PC-9 (cell line): ENCODE measurements at regions not wholly inside any gene's neighbourhood (a gene's known extent, or its start where the extent isn't known, plus 50 kb on each side); places are given as distances from the start of the nearest gene placed in this dataset.

Experiments
- BruUV-seq: library from RNA; stranded (reverse); fragments of 400-500 nt; replicated peaks from 2 replicates; lab custom pipeline; 2021; lab: Mats Ljungman, UMichigan
- CTCF ChIA-PET: fragments of 300-600 bp; sonication (Branson Sonifier 250); formaldehyde crosslinking; loops from one replicate; lab custom pipeline; 2022; ENCODE audit warnings: antibody characterized with exemption; lab: Charles Lee
- POLR2A ChIA-PET: fragments of 300-600 bp; sonication (Branson Sonifier 250); formaldehyde crosslinking; loops from one replicate; lab custom pipeline; 2022; ENCODE audit warnings: antibody characterized with exemption; ENCODE audit not compliant: unreplicated experiment; lab: Charles Lee
- DNase-seq, 2 experiments: peaks; one replicate each; pipeline versions ENCODE4 v3.0.0 to v3.0.0-alpha.2; 2015 to 2022; ENCODE audit warnings: mixed read lengths in 1 of 2
- H2AFZ ChIP-seq: fragments of 200-600 bp; sonication (generic); 2 replicates; pipeline ENCODE4 v1.8.1; 2017; ENCODE audit warnings: antibody characterized with exemption
- H3F3A ChIP-seq: fragments of 200-600 bp; sonication (generic); 2 replicates; pipeline ENCODE4 v1.8.1; 2017; ENCODE audit warnings: antibody characterized with exemption, mild to moderate bottlenecking, low read depth; ENCODE audit not compliant: insufficient read depth
- H3K27ac ChIP-seq: fragments of 200-600 bp; sonication (generic); 2 replicates; pipeline ENCODE4 v1.6.1; 2016; ENCODE audit warnings: mixed run types
- H3K27me3 ChIP-seq: fragments of 200-600 bp; sonication (generic); 2 replicates; pipeline ENCODE4 v1.6.1; 2016; ENCODE audit warnings: low read depth, mixed run types; ENCODE audit not compliant: insufficient read depth
- H3K36me3 ChIP-seq: fragments of 200-600 bp; sonication (generic); 2 replicates; pipeline ENCODE4 v1.6.1; 2016; ENCODE audit warnings: low read depth, mixed run types
- H3K4me1 ChIP-seq: fragments of 200-600 bp; sonication (generic); replicated peaks from 2 replicates; pipeline ENCODE4 v1.6.1; 2016; ENCODE audit warnings: mixed run types; ENCODE audit not compliant: insufficient read depth
- H3K4me2 ChIP-seq: fragments of 200-600 bp; sonication (generic); 2 replicates; pipeline ENCODE4 v1.6.1; 2017; ENCODE audit warnings: mixed run types
- H3K4me3 ChIP-seq: fragments of 200-600 bp; sonication (generic); 2 replicates; pipeline ENCODE4 v1.6.1; 2016; ENCODE audit warnings: mixed run types
- H3K79me2 ChIP-seq: fragments of 200-600 bp; sonication (generic); 2 replicates; pipeline ENCODE4 v1.6.1; 2017; ENCODE audit warnings: low read depth, mixed run types
- H3K9me2 ChIP-seq: fragments of 200-600 bp; sonication (generic); 2 replicates; pipeline ENCODE4 v1.8.1; 2017; ENCODE audit warnings: mild to moderate bottlenecking; ENCODE audit not compliant: insufficient read depth
- H3K9me3 ChIP-seq: fragments of 200-600 bp; sonication (generic); 2 replicates; pipeline ENCODE4 v1.8.1; 2016; ENCODE audit warnings: low read depth; ENCODE audit not compliant: insufficient read depth
- H4K20me1 ChIP-seq: fragments of 200-600 bp; sonication (generic); 2 replicates; pipeline ENCODE4 v1.8.1; 2017; ENCODE audit not compliant: insufficient read depth
- EZH2 ChIP-seq: fragments of 200-600 bp; sonication (generic); IDR thresholded peaks from 2 replicates; pipeline ENCODE4 v1.8.0; 2017; ENCODE audit warnings: antibody characterized with exemption, low read depth
- intact Hi-C: fragments of 100-400 bp; cut with micrococcal nuclease; formaldehyde crosslinking; loops from one replicate; pipeline ENCODE4 v1.10.0; 2022; ENCODE audit not compliant: unreplicated experiment
- TF ChIP-seq, protein P1 (sequence below): fragments of 200-600 bp; sonication (generic); conservative IDR thresholded peaks from 2 replicates; pipeline ENCODE4 v1.6.1; 2017; ENCODE audit warnings: mixed run types, antibody characterized with exemption, mild to moderate bottlenecking, moderate library complexity

DNA sequence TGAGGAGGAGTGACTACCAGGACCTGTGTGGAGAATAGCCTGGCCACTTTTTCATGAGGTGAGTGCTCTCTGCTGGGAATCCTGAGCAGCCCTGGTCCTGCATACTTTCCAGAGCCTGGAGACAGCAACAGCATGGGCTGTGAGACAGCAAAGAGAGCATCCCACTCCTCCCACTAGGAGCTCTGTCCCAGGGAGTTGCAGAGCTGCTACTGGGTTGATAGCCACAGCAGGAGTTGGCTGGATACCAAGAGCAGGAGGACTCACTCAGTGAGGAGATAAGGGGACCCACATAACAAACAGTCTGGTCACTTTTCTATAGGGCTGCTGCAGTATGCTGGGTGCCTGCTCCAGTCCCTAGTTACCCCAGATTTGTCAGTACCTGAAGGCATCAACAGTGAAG is 439.3 kb upstream of the CDH8 start:
- TF ChIP-seq, protein P1, sequence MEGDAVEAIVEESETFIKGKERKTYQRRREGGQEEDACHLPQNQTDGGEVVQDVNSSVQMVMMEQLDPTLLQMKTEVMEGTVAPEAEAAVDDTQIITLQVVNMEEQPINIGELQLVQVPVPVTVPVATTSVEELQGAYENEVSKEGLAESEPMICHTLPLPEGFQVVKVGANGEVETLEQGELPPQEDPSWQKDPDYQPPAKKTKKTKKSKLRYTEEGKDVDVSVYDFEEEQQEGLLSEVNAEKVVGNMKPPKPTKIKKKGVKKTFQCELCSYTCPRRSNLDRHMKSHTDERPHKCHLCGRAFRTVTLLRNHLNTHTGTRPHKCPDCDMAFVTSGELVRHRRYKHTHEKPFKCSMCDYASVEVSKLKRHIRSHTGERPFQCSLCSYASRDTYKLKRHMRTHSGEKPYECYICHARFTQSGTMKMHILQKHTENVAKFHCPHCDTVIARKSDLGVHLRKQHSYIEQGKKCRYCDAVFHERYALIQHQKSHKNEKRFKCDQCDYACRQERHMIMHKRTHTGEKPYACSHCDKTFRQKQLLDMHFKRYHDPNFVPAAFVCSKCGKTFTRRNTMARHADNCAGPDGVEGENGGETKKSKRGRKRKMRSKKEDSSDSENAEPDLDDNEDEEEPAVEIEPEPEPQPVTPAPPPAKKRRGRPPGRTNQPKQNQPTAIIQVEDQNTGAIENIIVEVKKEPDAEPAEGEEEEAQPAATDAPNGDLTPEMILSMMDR = no peak
- no peak for TF ChIP-seq EZH2
- no TSS peak for BruUV-seq
- ChIA-PET CTCF (no interaction called here), POLR2A (no interaction called here)
- H3K27ac ChIP-seq = no peak overlapping the region
- intact Hi-C loops = no loop called here
- no peaks in the 10 kb centered on the region for H3K4me1 ChIP-seq
- no peaks in the 10 kb centered on the region for H3K79me2 ChIP-seq
- no peak for DNase-seq
- H3K9me2 ChIP-seq = no peaks in the 10 kb centered on the region
- no peaks in the 10 kb centered on the region for H3K9me3 ChIP-seq
- H4K20me1 ChIP-seq = no peaks in the 10 kb centered on the region
- H2AFZ ChIP-seq = no peak overlapping the region
- no peak overlapping the region for H3K4me3 ChIP-seq
- H3F3A ChIP-seq = no peaks in the 10 kb centered on the region
- no peaks in the 10 kb centered on the region for H3K27me3 ChIP-seq
- no peaks in the 10 kb centered on the region for H3K36me3 ChIP-seq
- H3K4me2 ChIP-seq = no peak overlapping the region

DNA sequence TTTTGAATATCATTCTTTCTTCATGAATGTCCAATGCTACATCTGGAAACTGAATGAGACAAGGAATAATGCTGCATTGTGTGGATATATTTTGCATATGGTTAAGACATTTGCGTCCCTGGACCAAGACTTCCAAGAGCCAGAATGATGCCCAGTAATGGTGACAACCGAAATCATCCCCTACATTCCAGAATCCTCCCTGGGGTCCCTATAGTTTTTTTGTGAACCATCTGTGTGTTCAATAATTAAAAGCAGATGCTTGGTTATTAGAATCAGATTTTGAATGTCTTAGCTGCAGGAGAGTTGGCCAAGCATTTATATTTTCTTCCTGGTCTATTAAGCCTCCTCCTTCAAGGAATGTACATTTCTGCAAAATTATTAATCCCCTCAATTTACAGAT is 426.7 kb upstream of the CDH8 start:
- intact Hi-C loops = no loop called here
- no peak overlapping the region for H3K4me2 ChIP-seq
- no peaks in the 10 kb centered on the region for H3K9me2 ChIP-seq
- H3K4me1 ChIP-seq = no peaks in the 10 kb centered on the region
- H3K9me3 ChIP-seq = no peaks in the 10 kb centered on the region
- H3K79me2 ChIP-seq = no peaks in the 10 kb centered on the region
- no peaks in the 10 kb centered on the region for H3F3A ChIP-seq
- POLR2A ChIA-PET = no interaction called here
- no peak overlapping the region for H2AFZ ChIP-seq
- no peak overlapping the region for H3K4me3 ChIP-seq
- H3K27ac ChIP-seq = no peak overlapping the region
- no TSS peak for BruUV-seq
- no peaks in the 10 kb centered on the region for H3K27me3 ChIP-seq
- H4K20me1 ChIP-seq = no peaks in the 10 kb centered on the region
- DNase-seq = no peak
- CTCF ChIA-PET = no interaction called here
- H3K36me3 ChIP-seq = no peaks in the 10 kb centered on the region
- no peak for TF ChIP-seq EZH2
- TF ChIP-seq, protein P1 = no peak

DNA sequence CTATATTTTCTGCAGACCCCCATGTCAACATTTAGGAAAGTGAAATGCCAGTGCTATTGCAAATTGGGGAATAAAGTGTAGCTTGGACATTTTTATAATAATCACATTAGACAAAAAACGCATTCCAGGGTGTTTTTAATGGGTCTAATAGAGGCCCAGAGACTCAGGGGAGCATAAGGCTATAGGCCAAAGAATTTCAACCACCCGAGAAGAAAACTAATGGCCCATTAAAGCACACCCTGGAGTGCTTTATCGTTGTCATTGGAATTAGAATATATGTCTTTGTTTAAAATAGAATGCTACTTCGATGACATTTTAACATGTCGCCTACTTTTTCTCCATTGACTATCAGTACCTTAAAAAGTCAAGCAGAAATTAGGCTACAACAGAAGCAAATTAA is 414.1 kb upstream of the CDH8 start:
- CTCF ChIA-PET = no interaction called here
- H3K4me1 ChIP-seq = no peaks in the 10 kb centered on the region
- H3K4me2 ChIP-seq = no peak overlapping the region
- H3K27ac ChIP-seq = no peak overlapping the region
- H3K9me3 ChIP-seq = no peaks in the 10 kb centered on the region
- H2AFZ ChIP-seq = no peak overlapping the region
- POLR2A ChIA-PET = no interaction called here
- BruUV-seq = no TSS peak
- H3K36me3 ChIP-seq = no peaks in the 10 kb centered on the region
- no peaks in the 10 kb centered on the region for H3K79me2 ChIP-seq
- no peaks in the 10 kb centered on the region; the same call in 1 of the 2 replicates for H3K9me2 ChIP-seq
- no peaks in the 10 kb centered on the region for H3F3A ChIP-seq
- no peaks in the 10 kb centered on the region for H4K20me1 ChIP-seq
- intact Hi-C loops = no loop called here
- no peak for DNase-seq
- H3K4me3 ChIP-seq = no peak overlapping the region
- TF ChIP-seq, protein P1 = no peak
- no peak for TF ChIP-seq EZH2
- H3K27me3 ChIP-seq = no peaks in the 10 kb centered on the region
